ENCODE measurements at regions not wholly inside any gene's neighbourhood (a gene's known extent, or its start where the extent isn't known, plus 50 kb on each side); places are given as distances from the start of the nearest gene placed in this dataset.

DNA sequence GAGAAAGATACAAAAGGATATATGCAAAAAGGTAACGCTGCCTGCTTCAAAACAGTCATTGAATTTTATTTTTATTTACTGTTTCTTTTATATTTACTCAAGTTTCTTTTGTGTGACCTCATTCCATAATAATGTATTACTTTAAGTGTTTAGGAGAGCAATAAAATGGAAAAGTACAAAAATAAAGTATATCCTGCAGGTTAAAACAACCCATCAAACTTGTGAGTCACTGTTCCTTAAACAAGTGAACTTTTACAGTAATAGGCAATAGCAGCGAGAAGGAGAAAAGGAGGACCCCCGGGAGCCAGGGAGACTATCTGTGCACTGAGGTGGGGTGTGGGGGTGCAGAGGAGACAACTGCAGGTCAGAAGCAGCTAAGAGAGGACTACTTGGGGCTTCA lies 124.5 kb downstream of the EN1 start:
- no peaks in the 10 kb centered on the region for H3K79me2 ChIP-seq (ENCODE audit: insufficient read depth, low read length)
- H3K4me2 ChIP-seq (ENCODE audit: low read depth, low read length, poor library complexity, severe bottlenecking), result no peak overlapping the region
- H3K4me3 ChIP-seq (ENCODE audit: low read length, poor library complexity, severe bottlenecking), result no peak overlapping the region
- H3K9me3 ChIP-seq (ENCODE audit: insufficient read depth, low read depth, low read length), result no peaks in the 10 kb centered on the region
- H3K27me3 ChIP-seq (ENCODE audit: insufficient read depth, low read length, poor library complexity, severe bottlenecking), result no peaks in the 10 kb centered on the region
- no peaks in the 10 kb centered on the region for H3F3A ChIP-seq (ENCODE audit: low read depth)
- no peaks in the 10 kb centered on the region for H3K9me2 ChIP-seq (replicated peaks; ENCODE audit: low read depth, low read length)
- H3K9ac ChIP-seq (ENCODE audit: low read depth, low read length, poor library complexity, severe bottlenecking), result no peak overlapping the region
- no peaks in the 10 kb centered on the region for H4K20me1 ChIP-seq (ENCODE audit: insufficient read depth, low read length, poor library complexity, severe bottlenecking)
- H2AFZ ChIP-seq (ENCODE audit: low read length), result no peak overlapping the region
- H3K4me1 ChIP-seq (ENCODE audit: insufficient read depth, low read length, poor library complexity, severe bottlenecking), result no peaks in the 10 kb centered on the region
- H3K36me3 ChIP-seq (ENCODE audit: insufficient read depth, low read length), result no peaks in the 10 kb centered on the region
- TF ChIP-seq, protein P1, sequence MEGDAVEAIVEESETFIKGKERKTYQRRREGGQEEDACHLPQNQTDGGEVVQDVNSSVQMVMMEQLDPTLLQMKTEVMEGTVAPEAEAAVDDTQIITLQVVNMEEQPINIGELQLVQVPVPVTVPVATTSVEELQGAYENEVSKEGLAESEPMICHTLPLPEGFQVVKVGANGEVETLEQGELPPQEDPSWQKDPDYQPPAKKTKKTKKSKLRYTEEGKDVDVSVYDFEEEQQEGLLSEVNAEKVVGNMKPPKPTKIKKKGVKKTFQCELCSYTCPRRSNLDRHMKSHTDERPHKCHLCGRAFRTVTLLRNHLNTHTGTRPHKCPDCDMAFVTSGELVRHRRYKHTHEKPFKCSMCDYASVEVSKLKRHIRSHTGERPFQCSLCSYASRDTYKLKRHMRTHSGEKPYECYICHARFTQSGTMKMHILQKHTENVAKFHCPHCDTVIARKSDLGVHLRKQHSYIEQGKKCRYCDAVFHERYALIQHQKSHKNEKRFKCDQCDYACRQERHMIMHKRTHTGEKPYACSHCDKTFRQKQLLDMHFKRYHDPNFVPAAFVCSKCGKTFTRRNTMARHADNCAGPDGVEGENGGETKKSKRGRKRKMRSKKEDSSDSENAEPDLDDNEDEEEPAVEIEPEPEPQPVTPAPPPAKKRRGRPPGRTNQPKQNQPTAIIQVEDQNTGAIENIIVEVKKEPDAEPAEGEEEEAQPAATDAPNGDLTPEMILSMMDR (conservative IDR thresholded peaks at IDR 0.05; ENCODE audit: low read length), result no peak
- no peak for TF ChIP-seq EZH2phosphoT487 (IDR thresholded peaks at IDR 0.05; ENCODE audit: borderline replicate concordance)

GRCh38 chr2:118721817-118722551 lies 125.5 kb downstream of the EN1 start:
- no peak overlapping the region for H3K9ac ChIP-seq (ENCODE audit: low read depth, low read length, poor library complexity, severe bottlenecking)
- no peaks in the 10 kb centered on the region for H3K9me3 ChIP-seq (ENCODE audit: insufficient read depth, low read depth, low read length)
- H3K4me3 ChIP-seq (ENCODE audit: low read length, poor library complexity, severe bottlenecking), result no peak overlapping the region
- no peaks in the 10 kb centered on the region for H3F3A ChIP-seq (ENCODE audit: low read depth)
- no peaks in the 10 kb centered on the region for H3K27me3 ChIP-seq (ENCODE audit: insufficient read depth, low read length, poor library complexity, severe bottlenecking)
- TF ChIP-seq, protein P1 (conservative IDR thresholded peaks at IDR 0.05; ENCODE audit: low read length), result no peak
- no peak for TF ChIP-seq EZH2phosphoT487 (IDR thresholded peaks at IDR 0.05; ENCODE audit: borderline replicate concordance)
- no peak overlapping the region for H2AFZ ChIP-seq (ENCODE audit: low read length)
- no peaks in the 10 kb centered on the region for H3K9me2 ChIP-seq (replicated peaks; ENCODE audit: low read depth, low read length)
- H3K4me2 ChIP-seq (ENCODE audit: low read depth, low read length, poor library complexity, severe bottlenecking), result no peak overlapping the region
- no peaks in the 10 kb centered on the region for H3K36me3 ChIP-seq (ENCODE audit: insufficient read depth, low read length)
- H3K79me2 ChIP-seq (ENCODE audit: insufficient read depth, low read length), result no peaks in the 10 kb centered on the region
- no peaks in the 10 kb centered on the region for H3K4me1 ChIP-seq (ENCODE audit: insufficient read depth, low read length, poor library complexity, severe bottlenecking)
- H4K20me1 ChIP-seq (ENCODE audit: insufficient read depth, low read length, poor library complexity, severe bottlenecking), result no peaks in the 10 kb centered on the region

- Histone ChIP-seq H3K9ac (ENCODE audit: low read depth, low read length, poor library complexity, severe bottlenecking) (no peak overlapping the region), H3K27me3 (ENCODE audit: insufficient read depth, low read length, poor library complexity, severe bottlenecking) (no peaks in the 10 kb centered on the region), H3K4me1 (ENCODE audit: insufficient read depth, low read length, poor library complexity, severe bottlenecking) (no peaks in the 10 kb centered on the region), H3K9me3 (ENCODE audit: insufficient read depth, low read depth, low read length) (no peaks in the 10 kb centered on the region), H4K20me1 (ENCODE audit: insufficient read depth, low read length, poor library complexity, severe bottlenecking) (no peaks in the 10 kb centered on the region), H3K79me2 (ENCODE audit: insufficient read depth, low read length) (no peaks in the 10 kb centered on the region), H3K4me2 (ENCODE audit: low read depth, low read length, poor library complexity, severe bottlenecking) (no peak overlapping the region), H3F3A (ENCODE audit: low read depth) (no peaks in the 10 kb centered on the region), H3K9me2 (replicated peaks; ENCODE audit: low read depth, low read length) (no peaks in the 10 kb centered on the region), H3K4me3 (ENCODE audit: low read length, poor library complexity, severe bottlenecking) (no peak overlapping the region), H2AFZ (ENCODE audit: low read length) (no peak overlapping the region), H3K36me3 (ENCODE audit: insufficient read depth, low read length) (no peaks in the 10 kb centered on the region)
- TF ChIP-seq EZH2phosphoT487 (IDR thresholded peaks at IDR 0.05; ENCODE audit: borderline replicate concordance), result no peak
- TF ChIP-seq, protein P1 (conservative IDR thresholded peaks at IDR 0.05; ENCODE audit: low read length), result no peak
Measured at GRCh38 chr2:118720866-118721265, 126.6 kb downstream of the EN1 start.
